ENCODE measurements at regions not wholly inside any gene's neighbourhood (a gene's known extent, or its start where the extent isn't known, plus 50 kb on each side); places are given as distances from the start of the nearest gene placed in this dataset.
A peak's percentile ranks its signal among the peaks of the same experiment; 100 is the strongest.
"Not testable (repeated sequence)": the region's sequence is repeated elsewhere in the genome, so short reads cannot be mapped to it uniquely, and the experiment has no call there.

GRCh38 chr4:82301390-82301789, 72.4 kb downstream of the HNRNPD start:
- H3K4me3 ChIP-seq (replicated peaks; ENCODE audit: low read depth, low read length); DNase-seq (ENCODE audit: extremely low read depth, low read depth): not testable (repeated sequence)

GRCh38 chr4:82293304-82293703, 80.5 kb downstream of the HNRNPD start:
- no peak overlapping the region for H3K4me3 ChIP-seq (replicated peaks; ENCODE audit: low read depth, low read length)
- no peak for DNase-seq (ENCODE audit: extremely low read depth, low read depth)
- no peak for TF ChIP-seq CTCF (IDR thresholded peaks at IDR 0.05; ENCODE audit: low read depth, low read length, missing control alignments)

GRCh38 chr4:82287720-82288119, 86.1 kb downstream of the HNRNPD start:
- no peak overlapping the region for H3K4me3 ChIP-seq (replicated peaks; ENCODE audit: low read depth, low read length)
- DNase-seq (ENCODE audit: extremely low read depth, low read depth), result no peak
- TF ChIP-seq CTCF (IDR thresholded peaks at IDR 0.05; ENCODE audit: low read depth, low read length, missing control alignments), result no peak

GRCh38 chr4:82284858-82285805, 88.7 kb downstream of the HNRNPD start:
- TF ChIP-seq CTCF (IDR thresholded peaks at IDR 0.05; ENCODE audit: low read depth, low read length, missing control alignments), result peak; percentile 78
- DNase-seq (ENCODE audit: extremely low read depth, low read depth), result peak; percentile 87
- peak overlapping the region; percentile 31 for H3K4me3 ChIP-seq (replicated peaks; ENCODE audit: low read depth, low read length)

- H3K4me3 ChIP-seq (replicated peaks; ENCODE audit: low read depth, low read length), result peak overlapping the region; percentile 31
- TF ChIP-seq CTCF (IDR thresholded peaks at IDR 0.05; ENCODE audit: low read depth, low read length, missing control alignments), result no peak
- DNase-seq (ENCODE audit: extremely low read depth, low read depth), result no peak
Measured at GRCh38 chr4:82284475-82284857, 89.3 kb downstream of the HNRNPD start.

GRCh38 chr4:82282875-82283274, 90.9 kb downstream of the HNRNPD start:
- TF ChIP-seq CTCF (IDR thresholded peaks at IDR 0.05; ENCODE audit: low read depth, low read length, missing control alignments), result no peak
- DNase-seq (ENCODE audit: extremely low read depth, low read depth), result no peak
- no peak overlapping the region for H3K4me3 ChIP-seq (replicated peaks; ENCODE audit: low read depth, low read length)

- H3K4me3 ChIP-seq (replicated peaks; ENCODE audit: low read depth, low read length); DNase-seq (ENCODE audit: extremely low read depth, low read depth): not testable (repeated sequence)
Measured at GRCh38 chr4:82279550-82279949, 94.2 kb downstream of the HNRNPD start.

- H3K4me3 ChIP-seq (replicated peaks; ENCODE audit: low read depth, low read length), result no peak overlapping the region
- no peak for TF ChIP-seq CTCF (IDR thresholded peaks at IDR 0.05; ENCODE audit: low read depth, low read length, missing control alignments)
- DNase-seq (ENCODE audit: extremely low read depth, low read depth), result no peak
Measured at GRCh38 chr4:82276332-82276640, 97.5 kb downstream of the HNRNPD start.
